HL-60 (cell line): ENCODE measurements at regions not wholly inside any gene's neighbourhood (a gene's known extent, or its start where the extent isn't known, plus 50 kb on each side); places are given as distances from the start of the nearest gene placed in this dataset.

Experiments used
- DNase-seq, 2 experiments: peaks; one replicate each; pipeline ENCODE4 v3.0.0-alpha.2; 2010 to 2020; ENCODE audit warnings: low read depth in 1 of 2, low spot score in 1 of 2
- H3K27ac ChIP-seq: fragments of 250-450 bp; sonication (Bioruptor Pico); replicated peaks from 2 replicates; pipeline ENCODE4 v1.5.1; 2020; ENCODE audit warnings: mild to moderate bottlenecking, moderate library complexity
- H3K27me3 ChIP-seq: fragments of 250-450 bp; sonication (Bioruptor Pico); 2 replicates; pipeline ENCODE4 v1.5.1; 2021; ENCODE audit warnings: mild to moderate bottlenecking, moderate library complexity; ENCODE audit not compliant: insufficient read depth, poor library complexity, severe bottlenecking
- H3K4me3 ChIP-seq: replicated peaks from 2 replicates; pipeline ENCODE4 v1.5.1; 2011; ENCODE audit warnings: mild to moderate bottlenecking, control low read depth, low read length; ENCODE audit not compliant: insufficient read depth
- CTCF ChIP-seq: IDR thresholded peaks from one replicate; pipeline ENCODE4 v1.5.1; 2011; ENCODE audit warnings: low read length, control low read depth, inconsistent platforms; ENCODE audit not compliant: insufficient read depth
- GABPA ChIP-seq: IDR thresholded peaks from 2 replicates; pipeline ENCODE4 v1.6.1; 2012; ENCODE audit warnings: low read depth
- POLR2AphosphoS5 ChIP-seq: IDR thresholded peaks from 2 replicates; pipeline ENCODE4 v1.6.1; 2012; ENCODE audit warnings: low read depth
- REST ChIP-seq: IDR thresholded peaks from 2 replicates; pipeline ENCODE4 v1.6.1; 2012; ENCODE audit warnings: low read depth; ENCODE audit not compliant: insufficient replicate concordance
- SPI1 ChIP-seq: IDR thresholded peaks from 2 replicates; pipeline ENCODE4 v1.6.1; 2012; ENCODE audit warnings: low read depth, mild to moderate bottlenecking, borderline replicate concordance

GRCh38 chr4:123618606-123619005 is 222.0 kb downstream of the SPRY1 start:
- DNase-seq = peak; percentile 38 to 61
- Histone ChIP-seq H3K27ac (no peak overlapping the region), H3K27me3 (no peaks in the 10 kb centered on the region), H3K4me3 (no peak overlapping the region)
- TF ChIP-seq SPI1 = no peak
- no peak for TF ChIP-seq POLR2AphosphoS5
- TF ChIP-seq GABPA = no peak
- TF ChIP-seq CTCF = no peak
- TF ChIP-seq REST = no peak

- Histone ChIP-seq H3K4me3 (no peak overlapping the region), H3K27ac (no peak overlapping the region), H3K27me3 (no peaks in the 10 kb centered on the region)
- no peak for TF ChIP-seq CTCF
- no peak for TF ChIP-seq POLR2AphosphoS5
- TF ChIP-seq GABPA = no peak
- no peak for TF ChIP-seq REST
- no peak for TF ChIP-seq SPI1
- no peak for DNase-seq
Measured at GRCh38 chr4:123619326-123619725, 222.7 kb downstream of the SPRY1 start.

- TF ChIP-seq GABPA = no peak
- Histone ChIP-seq H3K27ac (no peak overlapping the region), H3K4me3 (no peak overlapping the region), H3K27me3 (no peaks in the 10 kb centered on the region)
- no peak for DNase-seq
Measured at GRCh38 chr4:123619895-123620294, 223.3 kb downstream of the SPRY1 start.

GRCh38 chr4:123621072-123621705 is 224.6 kb downstream of the SPRY1 start:
- TF ChIP-seq GABPA = no peak
- no peak for TF ChIP-seq CTCF
- no peak for TF ChIP-seq REST
- no peak for TF ChIP-seq POLR2AphosphoS5
- no peak for TF ChIP-seq SPI1
- Histone ChIP-seq H3K4me3 (no peak overlapping the region), H3K27ac (no peak overlapping the region), H3K27me3 (no peaks in the 10 kb centered on the region)
- DNase-seq = no peak
